ENCODE measurements at regions not wholly inside any gene's neighbourhood (a gene's known extent, or its start where the extent isn't known, plus 50 kb on each side); places are given as distances from the start of the nearest gene placed in this dataset.

GRCh38 chr5:155923784-155924183 lies 403.2 kb upstream of the SGCD start:
- no peak overlapping the region for H3K4me3 ChIP-seq
- DNase-seq (no peak), ATAC-seq (ENCODE audit: low FRiP score in 2 of 2) (no peak)
- no peak for TF ChIP-seq POLR2AphosphoS5 (IDR thresholded peaks at IDR 0.05)
- no peak for TF ChIP-seq POLR2A (IDR thresholded peaks at IDR 0.05)
- TF ChIP-seq EP300 (IDR thresholded peaks at IDR 0.05), result no peak
- TF ChIP-seq CTCF (IDR thresholded peaks at IDR 0.05), result no peak
- WGBS, 2 donors, result 76 to 79% methylated on average over 1 of the region's 1 CpG
- H3K9me3 ChIP-seq, result no peaks in the 10 kb centered on the region
- no peaks in the 10 kb centered on the region for H3K4me1 ChIP-seq
- H3K27me3 ChIP-seq, result no peaks in the 10 kb centered on the region
- H3K36me3 ChIP-seq, result no peaks in the 10 kb centered on the region
- no peak overlapping the region for H3K27ac ChIP-seq

GRCh38 chr5:155926031-155926430 lies 400.9 kb upstream of the SGCD start:
- Histone ChIP-seq H3K4me1 (no peaks in the 10 kb centered on the region), H3K27ac (no peak overlapping the region), H3K36me3 (no peaks in the 10 kb centered on the region), H3K4me3 (no peak overlapping the region), H3K9me3 (no peaks in the 10 kb centered on the region), H3K27me3 (no peaks in the 10 kb centered on the region)
- ATAC-seq (ENCODE audit: low FRiP score in 2 of 2) (no peak), DNase-seq (no peak)
- WGBS, 2 donors, result 84 to 87% methylated on average over 3 of the region's 3 CpGs
- no peak for TF ChIP-seq POLR2AphosphoS5 (IDR thresholded peaks at IDR 0.05)
- no peak for TF ChIP-seq EP300 (IDR thresholded peaks at IDR 0.05)
- TF ChIP-seq POLR2A (IDR thresholded peaks at IDR 0.05), result no peak
- TF ChIP-seq CTCF (IDR thresholded peaks at IDR 0.05), result no peak

DNA sequence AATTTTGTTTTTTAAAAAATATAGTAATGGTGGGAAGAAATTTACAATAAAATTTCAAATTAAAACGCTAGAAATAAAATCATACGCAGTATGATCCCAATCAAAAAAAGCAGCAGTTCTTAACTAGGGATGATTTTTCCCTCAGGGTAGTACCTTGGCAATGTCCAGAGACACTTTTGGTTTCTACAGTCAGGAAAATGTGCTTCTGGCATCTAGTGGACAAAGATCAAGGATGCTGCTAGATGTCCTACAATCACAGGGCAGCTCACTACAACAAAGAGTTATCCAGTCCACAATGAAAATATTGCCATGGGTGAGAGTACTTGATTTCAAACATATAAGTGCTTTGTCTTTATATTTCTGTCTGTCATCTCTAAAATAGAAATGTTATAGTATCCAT lies 400.2 kb upstream of the SGCD start:
- Histone ChIP-seq H3K36me3 (no peaks in the 10 kb centered on the region), H3K27ac (no peak overlapping the region), H3K4me1 (no peaks in the 10 kb centered on the region), H3K9me3 (no peaks in the 10 kb centered on the region), H3K27me3 (no peaks in the 10 kb centered on the region), H3K4me3 (no peak overlapping the region)
- TF ChIP-seq POLR2AphosphoS5 (IDR thresholded peaks at IDR 0.05) (no peak), POLR2A (IDR thresholded peaks at IDR 0.05) (no peak), CTCF (IDR thresholded peaks at IDR 0.05) (no peak)
- ATAC-seq (ENCODE audit: low FRiP score in 2 of 2), result no peak
- 90 to 98% methylated on average over 2 of the region's 2 CpGs for WGBS, 2 donors
- DNase-seq, result no peak

DNA sequence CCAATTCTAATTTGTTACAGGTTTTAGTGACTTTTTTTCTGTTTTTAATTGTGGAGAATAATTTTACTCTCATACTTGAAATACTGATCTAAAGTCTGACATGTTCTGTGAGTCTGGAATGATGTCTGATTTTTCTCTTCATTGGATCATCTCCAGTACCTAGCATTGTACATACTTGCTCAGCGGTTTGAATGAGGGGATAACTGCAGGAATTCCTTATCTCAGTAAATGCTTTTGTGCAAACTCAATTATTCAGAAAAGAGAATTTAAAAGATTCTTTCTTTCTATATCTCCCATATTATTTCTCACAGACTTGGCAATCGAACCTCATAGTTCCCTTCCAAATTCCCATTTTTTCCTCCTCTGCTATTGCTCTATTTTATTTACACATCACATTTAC lies 397.9 kb upstream of the SGCD start:
- no peak overlapping the region for H3K4me3 ChIP-seq
- WGBS, 2 donors, result 61 to 66% methylated on average over 2 of the region's 2 CpGs
- no peaks in the 10 kb centered on the region for H3K9me3 ChIP-seq
- H3K27me3 ChIP-seq, result no peaks in the 10 kb centered on the region
- ATAC-seq (ENCODE audit: low FRiP score in 2 of 2) (no peak), DNase-seq (no peak)
- H3K36me3 ChIP-seq, result no peaks in the 10 kb centered on the region
- H3K27ac ChIP-seq, result no peak overlapping the region
- no peaks in the 10 kb centered on the region for H3K4me1 ChIP-seq
- TF ChIP-seq POLR2AphosphoS5 (IDR thresholded peaks at IDR 0.05), result no peak
- no peak for TF ChIP-seq POLR2A (IDR thresholded peaks at IDR 0.05)
- no peak for TF ChIP-seq CTCF (IDR thresholded peaks at IDR 0.05)

DNA sequence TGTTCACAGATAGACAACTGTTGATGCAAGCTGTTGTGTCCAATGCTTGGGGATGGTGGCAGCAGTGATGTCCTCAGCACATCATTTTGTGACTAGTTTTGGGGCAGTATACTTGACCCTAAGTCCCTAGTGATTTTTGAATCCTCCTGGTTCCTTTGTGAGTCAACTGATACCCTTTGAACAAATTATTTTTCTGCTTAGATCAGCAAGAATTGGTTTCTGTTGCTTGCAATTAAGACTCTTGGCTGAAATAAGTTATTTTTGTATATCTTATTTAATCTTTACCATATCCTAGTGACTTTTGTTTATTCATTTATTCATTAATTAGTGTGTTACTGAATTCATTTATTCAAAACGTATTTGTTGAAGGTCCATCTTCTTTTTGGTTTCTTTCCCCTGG lies 392.0 kb upstream of the SGCD start:
- ATAC-seq (ENCODE audit: low FRiP score in 2 of 2) (no peak), DNase-seq (no peak)
- H3K4me3 ChIP-seq, result no peak overlapping the region
- H3K27me3 ChIP-seq, result no peaks in the 10 kb centered on the region
- H3K4me1 ChIP-seq, result no peaks in the 10 kb centered on the region
- H3K36me3 ChIP-seq, result no peaks in the 10 kb centered on the region
- 64 to 75% methylated on average over 1 of the region's 1 CpG for WGBS, 2 donors
- no peaks in the 10 kb centered on the region for H3K9me3 ChIP-seq
- no peak overlapping the region for H3K27ac ChIP-seq
- no peak for TF ChIP-seq POLR2A (IDR thresholded peaks at IDR 0.05)
- no peak for TF ChIP-seq EP300 (IDR thresholded peaks at IDR 0.05)
- TF ChIP-seq CTCF (IDR thresholded peaks at IDR 0.05), result no peak
- TF ChIP-seq POLR2AphosphoS5 (IDR thresholded peaks at IDR 0.05), result no peak
